T-helper 2 cell treated with Interferon-gamma antibody and Interleukin-4, amounts not matched to agents 5 μg/mL and 100 μg/mL, for 36 hours (primary cell): ENCODE measurements at regions not wholly inside any gene's neighbourhood (a gene's known extent, or its start where the extent isn't known, plus 50 kb on each side); places are given as distances from the start of the nearest gene placed in this dataset.

Source experiments
- DNase-seq: peaks from one replicate; pipeline ENCODE4 v3.0.0; 2021; ENCODE audit warnings: low spot score
- H3K27ac Mint-ChIP-seq: one replicate; pipeline ENCODE4 v1.8.0; 2021; ENCODE audit warnings: mild to moderate bottlenecking, mixed read lengths
- H3K27me3 Mint-ChIP-seq: one replicate; pipeline ENCODE4 v1.8.0; 2021; ENCODE audit warnings: low read depth, mixed read lengths
- H3K36me3 Mint-ChIP-seq: one replicate; pipeline ENCODE4 v1.8.0; 2021; ENCODE audit warnings: low read depth, mixed read lengths
- H3K4me1 Mint-ChIP-seq: one replicate; pipeline ENCODE4 v1.8.0; 2021; ENCODE audit warnings: low read depth, mixed read lengths
- H3K4me3 Mint-ChIP-seq: one replicate; pipeline ENCODE4 v1.8.0; 2022; ENCODE audit warnings: mild to moderate bottlenecking, moderate library complexity, mixed read lengths
- H3K9me3 Mint-ChIP-seq: one replicate; pipeline ENCODE4 v1.8.0; 2021; ENCODE audit warnings: mixed read lengths

- peaks cover 5% of the 10 kb centered on the region for H3K9me3 Mint-ChIP-seq
- H3K4me1 Mint-ChIP-seq: peaks cover 30% of the 10 kb centered on the region
- no peak overlapping the region for H3K4me3 Mint-ChIP-seq
- H3K36me3 Mint-ChIP-seq: no peaks in the 10 kb centered on the region
- H3K27me3 Mint-ChIP-seq: peaks cover 5% of the 10 kb centered on the region
- H3K27ac Mint-ChIP-seq: no peak overlapping the region
- DNase-seq: no peak
Measured at GRCh38 chrX:40282946-40283660, 185.3 kb upstream of the BCOR start.

GRCh38 chrX:40282348-40282747 lies 184.6 kb upstream of the BCOR start:
- no peaks in the 10 kb centered on the region for H3K36me3 Mint-ChIP-seq
- peaks cover 35% of the 10 kb centered on the region for H3K4me1 Mint-ChIP-seq
- peaks cover 2% of the 10 kb centered on the region for H3K27me3 Mint-ChIP-seq
- H3K9me3 Mint-ChIP-seq: peaks cover 5% of the 10 kb centered on the region
- DNase-seq: no peak
- H3K4me3 Mint-ChIP-seq: no peak overlapping the region
- no peak overlapping the region for H3K27ac Mint-ChIP-seq

GRCh38 chrX:40281336-40282005 lies 183.7 kb upstream of the BCOR start:
- peak; percentile 15 for DNase-seq
- no peaks in the 10 kb centered on the region for H3K36me3 Mint-ChIP-seq
- H3K9me3 Mint-ChIP-seq: peaks cover 5% of the 10 kb centered on the region
- peaks cover 35% of the 10 kb centered on the region for H3K4me1 Mint-ChIP-seq
- peak overlapping the region; percentile 47 for H3K27ac Mint-ChIP-seq
- H3K4me3 Mint-ChIP-seq: peak overlapping the region; percentile 46
- peaks cover 2% of the 10 kb centered on the region for H3K27me3 Mint-ChIP-seq

- Mint-ChIP-seq H3K27me3 (peaks cover 2% of the 10 kb centered on the region), H3K27ac (no peak overlapping the region), H3K9me3 (peaks cover 6% of the 10 kb centered on the region), H3K4me3 (no peak overlapping the region), H3K36me3 (peaks cover 2% of the 10 kb centered on the region), H3K4me1 (peaks cover 35% of the 10 kb centered on the region)
- DNase-seq: no peak
Measured at GRCh38 chrX:40279762-40280161, 182.0 kb upstream of the BCOR start.

- Mint-ChIP-seq H3K36me3 (peaks cover 2% of the 10 kb centered on the region), H3K4me1 (peaks cover 35% of the 10 kb centered on the region), H3K27me3 (peaks cover 2% of the 10 kb centered on the region), H3K27ac (peak overlapping the region; percentile 52), H3K9me3 (peaks cover 6% of the 10 kb centered on the region), H3K4me3 (peak overlapping the region; percentile 60)
- DNase-seq: no peak
Measured at GRCh38 chrX:40279091-40279430, 181.3 kb upstream of the BCOR start.

GRCh38 chrX:40278340-40279090 lies 180.8 kb upstream of the BCOR start:
- Mint-ChIP-seq H3K4me3 (peak overlapping the region; percentile 60), H3K36me3 (peaks cover 2% of the 10 kb centered on the region), H3K4me1 (peaks cover 35% of the 10 kb centered on the region), H3K9me3 (peaks cover 6% of the 10 kb centered on the region), H3K27me3 (peaks cover 2% of the 10 kb centered on the region), H3K27ac (peak overlapping the region; percentile 68)
- peak; percentile 42 for DNase-seq

- H3K4me1 Mint-ChIP-seq: peaks cover 40% of the 10 kb centered on the region
- DNase-seq: no peak
- H3K36me3 Mint-ChIP-seq: peaks cover 2% of the 10 kb centered on the region
- H3K27me3 Mint-ChIP-seq: peaks cover 2% of the 10 kb centered on the region
- no peak overlapping the region for H3K4me3 Mint-ChIP-seq
- H3K9me3 Mint-ChIP-seq: peaks cover 6% of the 10 kb centered on the region
- H3K27ac Mint-ChIP-seq: no peak overlapping the region
Measured at GRCh38 chrX:40277672-40278071, 179.9 kb upstream of the BCOR start.

GRCh38 chrX:40273356-40274050 lies 175.7 kb upstream of the BCOR start:
- H3K4me3 Mint-ChIP-seq: no peak overlapping the region
- H3K36me3 Mint-ChIP-seq: peaks cover 2% of the 10 kb centered on the region
- peaks cover 6% of the 10 kb centered on the region for H3K9me3 Mint-ChIP-seq
- H3K27me3 Mint-ChIP-seq: no peaks in the 10 kb centered on the region
- no peak overlapping the region for H3K27ac Mint-ChIP-seq
- H3K4me1 Mint-ChIP-seq: peaks cover 14% of the 10 kb centered on the region
- no peak for DNase-seq

- DNase-seq: no peak
- H3K4me1 Mint-ChIP-seq: peaks cover 7% of the 10 kb centered on the region
- H3K4me3 Mint-ChIP-seq: no peak overlapping the region
- H3K27ac Mint-ChIP-seq: no peak overlapping the region
- peaks cover 2% of the 10 kb centered on the region for H3K36me3 Mint-ChIP-seq
- H3K9me3 Mint-ChIP-seq: peaks cover 6% of the 10 kb centered on the region
- no peaks in the 10 kb centered on the region for H3K27me3 Mint-ChIP-seq
Measured at GRCh38 chrX:40272776-40273175, 175.0 kb upstream of the BCOR start.

- Mint-ChIP-seq H3K36me3 (peaks cover 2% of the 10 kb centered on the region), H3K27ac (no peak overlapping the region), H3K9me3 (peaks cover 6% of the 10 kb centered on the region), H3K4me3 (no peak overlapping the region), H3K27me3 (no peaks in the 10 kb centered on the region), H3K4me1 (peaks cover 5% of the 10 kb centered on the region)
- DNase-seq: no peak
Measured at GRCh38 chrX:40272141-40272540, 174.4 kb upstream of the BCOR start.

GRCh38 chrX:40268188-40268520 lies 170.4 kb upstream of the BCOR start:
- Mint-ChIP-seq H3K4me1 (peaks cover 9% of the 10 kb centered on the region), H3K9me3 (no peaks in the 10 kb centered on the region), H3K4me3 (no peak overlapping the region), H3K36me3 (no peaks in the 10 kb centered on the region), H3K27ac (no peak overlapping the region), H3K27me3 (no peaks in the 10 kb centered on the region)
- DNase-seq: no peak

- no peaks in the 10 kb centered on the region for H3K9me3 Mint-ChIP-seq
- DNase-seq: no peak
- H3K27me3 Mint-ChIP-seq: no peaks in the 10 kb centered on the region
- H3K27ac Mint-ChIP-seq: no peak overlapping the region
- H3K4me3 Mint-ChIP-seq: peak overlapping the region; percentile 71
- H3K36me3 Mint-ChIP-seq: no peaks in the 10 kb centered on the region
- peaks cover 5% of the 10 kb centered on the region for H3K4me1 Mint-ChIP-seq
Measured at GRCh38 chrX:40267334-40268187, 169.8 kb upstream of the BCOR start.
